ENCODE measurements at regions not wholly inside any gene's neighbourhood (a gene's known extent, or its start where the extent isn't known, plus 50 kb on each side); places are given as distances from the start of the nearest gene placed in this dataset.

GRCh38 chr12:103075848-103076247 lies 118.4 kb downstream of the ASCL1 start:
- BruUV-seq (replicated peaks), result no TSS peak
- Histone ChIP-seq H2AFZ (ENCODE audit: low read length) (no peak overlapping the region), H3K4me1 (ENCODE audit: insufficient read depth, low read length, poor library complexity, severe bottlenecking) (no peaks in the 10 kb centered on the region), H3K4me3 (ENCODE audit: low read depth, low read length, poor library complexity, severe bottlenecking) (no peak overlapping the region), H3K4me2 (ENCODE audit: low read length) (no peak overlapping the region), H3K27ac (ENCODE audit: low read depth, low read length, poor library complexity, severe bottlenecking) (no peak overlapping the region), H4K20me1 (ENCODE audit: insufficient read depth, low read length) (no peaks in the 10 kb centered on the region), H3K79me2 (ENCODE audit: insufficient read depth, low read depth, low read length) (no peaks in the 10 kb centered on the region), H3K36me3 (ENCODE audit: insufficient read depth, low read length) (no peaks in the 10 kb centered on the region), H3K9me3 (ENCODE audit: low read length) (0 out of 2 replicates have a peak, but pooled peaks cover 2% of the 10 kb centered on the region), H3K9me2 (ENCODE audit: insufficient read depth, low read length) (no peaks in the 10 kb centered on the region)
- DNase-seq (ENCODE audit: low spot score), result no peak
- intact Hi-C loops (cut with micrococcal nuclease; ENCODE audit: unreplicated experiment), result no loop called here
- ChIA-PET POLR2A (no interaction called here), CTCF (ENCODE audit: unreplicated experiment) (no interaction called here)
- no peak for TF ChIP-seq EZH2phosphoT487 (IDR thresholded peaks at IDR 0.05; ENCODE audit: borderline replicate concordance, low read depth, low read length)
- TF ChIP-seq, protein P1, sequence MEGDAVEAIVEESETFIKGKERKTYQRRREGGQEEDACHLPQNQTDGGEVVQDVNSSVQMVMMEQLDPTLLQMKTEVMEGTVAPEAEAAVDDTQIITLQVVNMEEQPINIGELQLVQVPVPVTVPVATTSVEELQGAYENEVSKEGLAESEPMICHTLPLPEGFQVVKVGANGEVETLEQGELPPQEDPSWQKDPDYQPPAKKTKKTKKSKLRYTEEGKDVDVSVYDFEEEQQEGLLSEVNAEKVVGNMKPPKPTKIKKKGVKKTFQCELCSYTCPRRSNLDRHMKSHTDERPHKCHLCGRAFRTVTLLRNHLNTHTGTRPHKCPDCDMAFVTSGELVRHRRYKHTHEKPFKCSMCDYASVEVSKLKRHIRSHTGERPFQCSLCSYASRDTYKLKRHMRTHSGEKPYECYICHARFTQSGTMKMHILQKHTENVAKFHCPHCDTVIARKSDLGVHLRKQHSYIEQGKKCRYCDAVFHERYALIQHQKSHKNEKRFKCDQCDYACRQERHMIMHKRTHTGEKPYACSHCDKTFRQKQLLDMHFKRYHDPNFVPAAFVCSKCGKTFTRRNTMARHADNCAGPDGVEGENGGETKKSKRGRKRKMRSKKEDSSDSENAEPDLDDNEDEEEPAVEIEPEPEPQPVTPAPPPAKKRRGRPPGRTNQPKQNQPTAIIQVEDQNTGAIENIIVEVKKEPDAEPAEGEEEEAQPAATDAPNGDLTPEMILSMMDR (conservative IDR thresholded peaks at IDR 0.05; ENCODE audit: low read length), result no peak

GRCh38 chr12:103077108-103077773 lies 119.8 kb downstream of the ASCL1 start:
- Histone ChIP-seq H2AFZ (ENCODE audit: low read length) (no peak overlapping the region), H3K9me3 (ENCODE audit: low read length) (0 out of 2 replicates have a peak, but pooled peaks cover 6% of the 10 kb centered on the region), H4K20me1 (ENCODE audit: insufficient read depth, low read length) (no peaks in the 10 kb centered on the region), H3K36me3 (ENCODE audit: insufficient read depth, low read length) (no peaks in the 10 kb centered on the region), H3K4me3 (ENCODE audit: low read depth, low read length, poor library complexity, severe bottlenecking) (no peak overlapping the region), H3K79me2 (ENCODE audit: insufficient read depth, low read depth, low read length) (no peaks in the 10 kb centered on the region), H3K4me1 (ENCODE audit: insufficient read depth, low read length, poor library complexity, severe bottlenecking) (no peaks in the 10 kb centered on the region), H3K27ac (ENCODE audit: low read depth, low read length, poor library complexity, severe bottlenecking) (no peak overlapping the region), H3K4me2 (ENCODE audit: low read length) (no peak overlapping the region), H3K9me2 (ENCODE audit: insufficient read depth, low read length) (no peaks in the 10 kb centered on the region)
- no peak for TF ChIP-seq EZH2phosphoT487 (IDR thresholded peaks at IDR 0.05; ENCODE audit: borderline replicate concordance, low read depth, low read length)
- TF ChIP-seq, protein P1 (conservative IDR thresholded peaks at IDR 0.05; ENCODE audit: low read length), result no peak
- ChIA-PET POLR2A (no interaction called here), CTCF (ENCODE audit: unreplicated experiment) (no interaction called here)
- no peak for DNase-seq (ENCODE audit: low spot score)
- intact Hi-C loops (cut with micrococcal nuclease; ENCODE audit: unreplicated experiment), result no loop called here
- BruUV-seq (replicated peaks), result no TSS peak

- no peak for DNase-seq (ENCODE audit: low spot score)
- Histone ChIP-seq H3K4me2 (ENCODE audit: low read length) (no peak overlapping the region), H3K9me2 (ENCODE audit: insufficient read depth, low read length) (no peaks in the 10 kb centered on the region), H3K79me2 (ENCODE audit: insufficient read depth, low read depth, low read length) (no peaks in the 10 kb centered on the region), H3K27ac (ENCODE audit: low read depth, low read length, poor library complexity, severe bottlenecking) (no peak overlapping the region), H3K9me3 (ENCODE audit: low read length) (0 out of 2 replicates have a peak, but pooled peaks cover 6% of the 10 kb centered on the region), H3K36me3 (ENCODE audit: insufficient read depth, low read length) (no peaks in the 10 kb centered on the region), H3K4me1 (ENCODE audit: insufficient read depth, low read length, poor library complexity, severe bottlenecking) (no peaks in the 10 kb centered on the region), H4K20me1 (ENCODE audit: insufficient read depth, low read length) (no peaks in the 10 kb centered on the region), H3K4me3 (ENCODE audit: low read depth, low read length, poor library complexity, severe bottlenecking) (no peak overlapping the region), H2AFZ (ENCODE audit: low read length) (no peak overlapping the region)
- ChIA-PET CTCF (ENCODE audit: unreplicated experiment) (no interaction called here), POLR2A (interaction anchor here (0.7 to 0.8 kb wide), 2 partner anchors 18 to 516 kb away, joined by 3 to 4 read pairs; no protein-coding TSS in a partner anchor)
- intact Hi-C loops (cut with micrococcal nuclease; ENCODE audit: unreplicated experiment), result no loop called here
- TF ChIP-seq, protein P1 (conservative IDR thresholded peaks at IDR 0.05; ENCODE audit: low read length), result no peak
- no peak for TF ChIP-seq EZH2phosphoT487 (IDR thresholded peaks at IDR 0.05; ENCODE audit: borderline replicate concordance, low read depth, low read length)
- no TSS peak for BruUV-seq (replicated peaks)
Observed at GRCh38 chr12:103085541-103085940, 128.1 kb downstream of the ASCL1 start.

All from OCI-LY7 (cell line).